ENCODE measurements at regions not wholly inside any gene's neighbourhood (a gene's known extent, or its start where the extent isn't known, plus 50 kb on each side); places are given as distances from the start of the nearest gene placed in this dataset.

GRCh38 chr1:147086129-147086528, 86.1 kb downstream of the PRKAB2 start:
- TF ChIP-seq YY1 (IDR thresholded peaks at IDR 0.05; ENCODE audit: insufficient read depth, insufficient read length) (no peak), SUZ12 (IDR thresholded peaks at IDR 0.05; ENCODE audit: extremely low read depth, insufficient read depth, insufficient read length) (no peak)
